Heart left ventricle (tissue), 16 donors: ENCODE measurements at regions not wholly inside any gene's neighbourhood (a gene's known extent, or its start where the extent isn't known, plus 50 kb on each side); places are given as distances from the start of the nearest gene placed in this dataset.

Experiments used
- ATAC-seq, 4 donors: fragments of 200-7000 bp; cut with Tn5 transposase; one replicate each; pipeline ENCODE4 v1.9.1; 2020 to 2022; ENCODE audit warnings: moderate library complexity in 4 of 4, mild to moderate bottlenecking in 3 of 4, moderate number of reproducible peaks in 1 of 4
- DNase-seq, 5 donors: peaks; one replicate each; pipeline ENCODE4 v3.0.0-alpha.2; 2020
- H3K27ac ChIP-seq, 12 donors: fragments of 200-600 bp; sonication (generic) in 4 of 12; one replicate each; pipeline versions ENCODE4 v1.5.0 to v1.8.0; 2016 to 2022; ENCODE audit warnings: mild to moderate bottlenecking in 2 of 12
- H3K27me3 ChIP-seq, 9 donors: fragments of 200-600 bp; sonication (generic) in 2 of 9; one replicate each; pipeline versions ENCODE4 v1.5.1 to v1.8.0; 2016 to 2022; ENCODE audit warnings: mild to moderate bottlenecking in 3 of 9
- H3K36me3 ChIP-seq, 9 donors: fragments of 200-600 bp; sonication (generic) in 2 of 9; one replicate each; pipeline versions ENCODE4 v1.5.0 to v1.8.0; 2018 to 2022; ENCODE audit warnings: mild to moderate bottlenecking in 2 of 9
- H3K4me1 ChIP-seq, 12 donors: fragments of 200-600 bp; sonication (generic) in 4 of 12; one replicate each; pipeline versions ENCODE4 v1.5.0 to v1.8.0; 2016 to 2022; ENCODE audit warnings: mild to moderate bottlenecking in 3 of 12
- H3K4me3 ChIP-seq, 12 donors: fragments of 200-600 bp; sonication (generic) in 4 of 12; one replicate each; pipeline versions ENCODE4 v1.5.0 to v1.8.0; 2017 to 2022; ENCODE audit warnings: mild to moderate bottlenecking in 9 of 12, moderate library complexity in 4 of 12
- H3K9me3 ChIP-seq, 12 donors: fragments of 200-600 bp; sonication (generic) in 4 of 12; one replicate each; pipeline versions ENCODE4 v1.5.0 to v1.8.0; 2016 to 2022; ENCODE audit warnings: mild to moderate bottlenecking in 1 of 12
- POLR2A ChIP-seq, 2 donors: fragments of 450-650 bp; IDR thresholded peaks; one replicate each; pipeline ENCODE4 v1.6.1; 2017; ENCODE audit warnings: antibody characterized with exemption in 2 of 2, mild to moderate bottlenecking in 2 of 2, moderate library complexity in 2 of 2
- WGBS, 4 donors: extraction: QIAGEN DNeasy Blood & Tissue Kit in 2 of 4; methylation state at CpG; one replicate each; pipeline versions ENCODE4 v1.1.5 to v1.1.7; 2013 to 2018; 5-methylcytosine and 5-hydroxymethylcytosine counted together
- intact Hi-C, 10 donors: fragments of 100-400 bp; cut with DNase I; formaldehyde crosslinking; loops; one replicate each; pipeline versions ENCODE4 v1.11.1 to v1.14.2; 2022
- TF ChIP-seq, protein P1 (sequence below), 12 donors: fragments of 200-600 bp; sonication (generic) in 4 of 12; IDR thresholded peaks; one replicate each; pipeline versions ENCODE4 v1.5.0 to v1.8.0; 2018 to 2022; ENCODE audit warnings: antibody characterized with exemption in 12 of 12, mild to moderate bottlenecking in 5 of 12
- donor health status: ischemic (EF 13 %, LVEDD 7.1; RV severe dilation, severe dysfunction).
- donor health status: healthy with polysubstance abuse.
- donor health status: DM: no; HTN: yes; CAD: no.
- donor health status: DM: no; HTN: no; CAD: no.
- donor health status: ischemic (EF 25% LVEDD 6.9; RV normal size, moderate dysfunction).
- donor health status: ischemic (EF 25% LVEDD 5.7; RV mildly dilated, moderate dysfunction).
- donor health status: healthy.
- donor health status: DM: yes; HTN: yes; CAD: no.
- donor health status: ischemic (EF 35%, LVEDD 5.7; RV mildly dilated, moderate dysfunction).
- donor health status: nonischemic (EF 11% LVEDD 7.7; RV severe dilation, severe dysfunction).
- donor health status: DM: yes; HTN: yes; CAD: no.
- donor health status: PGD.
- donor health status: ischemic (EF 29% LVEDD 5.4; RV normal size, mild dysfunction).
- donor health status: nonischemic (EF 23%, LVEDD 6.1; RV moderate dilation, normal function).

DNA sequence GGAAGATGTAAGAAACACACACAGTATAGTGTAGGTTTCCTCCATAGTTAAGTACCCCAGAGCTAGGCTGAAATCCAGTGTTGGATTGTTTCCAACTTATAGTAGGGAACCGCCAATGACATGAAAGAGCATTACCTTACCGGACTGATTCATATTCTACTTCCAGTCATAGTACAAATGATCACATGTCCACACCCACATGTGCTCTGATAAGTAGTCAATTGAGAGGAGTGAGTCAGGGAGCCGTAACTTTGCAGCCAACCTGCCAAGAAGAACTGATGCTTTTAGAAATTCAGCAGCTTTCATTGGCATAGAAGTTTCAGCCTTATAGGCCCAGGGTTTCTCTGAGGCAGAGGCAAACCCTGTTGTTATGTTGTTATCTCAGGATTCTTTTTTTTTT lies 240.6 kb downstream of the ETS1 start:
- intact Hi-C loops = no loop called here
- no peak overlapping the region for H3K4me3 ChIP-seq
- no peak overlapping the region for H3K27ac ChIP-seq
- 53 to 56% (median 54%) methylated on average over 3 of the region's 3 CpGs for WGBS, 4 donors
- DNase-seq = no peak
- no peaks in the 10 kb centered on the region for H3K36me3 ChIP-seq
- no peaks in the 10 kb centered on the region for H3K27me3 ChIP-seq
- peaks cover 0 to 28% (median 14%) of the 10 kb centered on the region in 12 donors for H3K4me1 ChIP-seq
- no peaks in the 10 kb centered on the region for H3K9me3 ChIP-seq
- ATAC-seq = peak in 1 of 4 donors; percentile 19
- TF ChIP-seq, protein P1, sequence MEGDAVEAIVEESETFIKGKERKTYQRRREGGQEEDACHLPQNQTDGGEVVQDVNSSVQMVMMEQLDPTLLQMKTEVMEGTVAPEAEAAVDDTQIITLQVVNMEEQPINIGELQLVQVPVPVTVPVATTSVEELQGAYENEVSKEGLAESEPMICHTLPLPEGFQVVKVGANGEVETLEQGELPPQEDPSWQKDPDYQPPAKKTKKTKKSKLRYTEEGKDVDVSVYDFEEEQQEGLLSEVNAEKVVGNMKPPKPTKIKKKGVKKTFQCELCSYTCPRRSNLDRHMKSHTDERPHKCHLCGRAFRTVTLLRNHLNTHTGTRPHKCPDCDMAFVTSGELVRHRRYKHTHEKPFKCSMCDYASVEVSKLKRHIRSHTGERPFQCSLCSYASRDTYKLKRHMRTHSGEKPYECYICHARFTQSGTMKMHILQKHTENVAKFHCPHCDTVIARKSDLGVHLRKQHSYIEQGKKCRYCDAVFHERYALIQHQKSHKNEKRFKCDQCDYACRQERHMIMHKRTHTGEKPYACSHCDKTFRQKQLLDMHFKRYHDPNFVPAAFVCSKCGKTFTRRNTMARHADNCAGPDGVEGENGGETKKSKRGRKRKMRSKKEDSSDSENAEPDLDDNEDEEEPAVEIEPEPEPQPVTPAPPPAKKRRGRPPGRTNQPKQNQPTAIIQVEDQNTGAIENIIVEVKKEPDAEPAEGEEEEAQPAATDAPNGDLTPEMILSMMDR (IDR thresholded peaks at IDR 0.05) = no peak
- no peak for TF ChIP-seq POLR2A (IDR thresholded peaks at IDR 0.05)

DNA sequence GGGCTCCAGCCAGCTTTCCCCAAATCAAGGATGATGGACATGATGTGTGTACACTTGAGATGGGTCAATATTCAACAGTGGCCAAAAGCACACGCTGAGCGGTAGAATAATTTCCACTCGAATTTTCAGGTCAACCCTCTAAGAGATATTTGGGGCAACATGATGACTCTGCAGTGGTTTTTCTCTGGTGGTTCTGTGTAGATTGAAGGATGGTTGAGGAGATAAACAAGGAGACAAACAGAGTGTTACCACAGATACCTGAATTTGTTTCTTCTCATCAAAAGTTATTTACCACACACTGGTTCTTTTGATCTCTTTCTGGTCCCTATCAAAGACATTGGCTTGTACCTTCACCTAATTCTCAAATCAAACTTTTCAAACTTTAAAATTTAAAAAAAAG lies 242.0 kb downstream of the ETS1 start:
- H3K36me3 ChIP-seq = no peaks in the 10 kb centered on the region
- no peaks in the 10 kb centered on the region for H3K27me3 ChIP-seq
- no peak for ATAC-seq
- H3K27ac ChIP-seq = no peak overlapping the region
- intact Hi-C loops = no loop called here
- no peaks in the 10 kb centered on the region for H3K9me3 ChIP-seq
- DNase-seq = no peak
- H3K4me3 ChIP-seq = no peak overlapping the region
- WGBS, 4 donors = 92 to 97% (median 93%) methylated on average over 3 of the region's 3 CpGs
- TF ChIP-seq POLR2A (IDR thresholded peaks at IDR 0.05) = no peak
- TF ChIP-seq, protein P1 (IDR thresholded peaks at IDR 0.05) = no peak
- H3K4me1 ChIP-seq = peaks cover 0 to 42% (median 21%) of the 10 kb centered on the region in 12 donors

DNA sequence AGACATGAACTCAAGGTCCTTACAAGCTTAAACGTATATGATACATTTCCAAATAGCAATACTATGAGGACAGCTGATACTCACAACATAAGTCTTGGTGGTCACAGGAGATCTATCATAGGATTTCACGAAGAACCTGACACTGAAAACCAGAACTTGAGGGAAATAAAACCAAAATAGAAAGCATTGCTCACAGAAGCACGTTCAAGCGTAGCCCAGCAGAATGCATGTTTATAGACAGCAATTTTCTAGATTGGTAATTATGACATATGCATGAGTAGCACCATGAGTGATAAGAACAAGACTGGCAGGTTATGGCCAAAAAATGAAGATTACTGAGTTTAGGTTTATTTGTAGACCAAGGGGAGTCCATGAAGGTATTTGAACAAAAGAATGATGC lies 243.5 kb downstream of the ETS1 start:
- Histone ChIP-seq H3K4me3 (no peak overlapping the region), H3K36me3 (no peaks in the 10 kb centered on the region), H3K27ac (peak overlapping the region in 7 of 12 donors; percentile 45 to 89 (median 79)), H3K27me3 (no peaks in the 10 kb centered on the region), H3K4me1 (peaks cover 0 to 40% (median 21%) of the 10 kb centered on the region in 12 donors), H3K9me3 (no peaks in the 10 kb centered on the region)
- ATAC-seq (no peak), DNase-seq (no peak)
- TF ChIP-seq POLR2A (IDR thresholded peaks at IDR 0.05) = no peak
- TF ChIP-seq, protein P1 (IDR thresholded peaks at IDR 0.05) = no peak
- 93 to 94% (median 94%) methylated on average over 4 of the region's 4 CpGs for WGBS, 4 donors
- intact Hi-C loops = loop anchor here in 3 of 10 donors (5.0 kb wide), 4 partner anchors 52 to 78 kb away; no protein-coding TSS in a partner anchor

- Histone ChIP-seq H3K36me3 (no peaks in the 10 kb centered on the region), H3K9me3 (no peaks in the 10 kb centered on the region), H3K27me3 (no peaks in the 10 kb centered on the region), H3K4me1 (peaks cover 0 to 40% (median 21%) of the 10 kb centered on the region in 12 donors), H3K27ac (peak overlapping the region; percentile 11 to 89 (median 73)), H3K4me3 (no peak overlapping the region)
- intact Hi-C loops = loop anchor here in 3 of 10 donors (5.0 kb wide), 4 partner anchors 51 to 79 kb away; no protein-coding TSS in a partner anchor
- WGBS, 4 donors = 42 to 60% (median 49%) methylated on average over 2 of the region's 2 CpGs
- TF ChIP-seq, protein P1 (IDR thresholded peaks at IDR 0.05) = no peak
- TF ChIP-seq POLR2A (IDR thresholded peaks at IDR 0.05) = no peak
- no peak for DNase-seq
- no peak for ATAC-seq
These were observed 244.2 kb downstream of the ETS1 start for GRCh38 chr11:128343135-128343514.
